GM04504 (cell line): ENCODE measurements at regions not wholly inside any gene's neighbourhood (a gene's known extent, or its start where the extent isn't known, plus 50 kb on each side); places are given as distances from the start of the nearest gene placed in this dataset.
"Not testable (repeated sequence)": the region's sequence is repeated elsewhere in the genome, so short reads cannot be mapped to it uniquely, and the experiment has no call there.

Source experiments
- DNase-seq: peaks from one replicate; pipeline ENCODE4 v3.0.0-alpha.2; 2012; ENCODE audit warnings: low read depth

DNA sequence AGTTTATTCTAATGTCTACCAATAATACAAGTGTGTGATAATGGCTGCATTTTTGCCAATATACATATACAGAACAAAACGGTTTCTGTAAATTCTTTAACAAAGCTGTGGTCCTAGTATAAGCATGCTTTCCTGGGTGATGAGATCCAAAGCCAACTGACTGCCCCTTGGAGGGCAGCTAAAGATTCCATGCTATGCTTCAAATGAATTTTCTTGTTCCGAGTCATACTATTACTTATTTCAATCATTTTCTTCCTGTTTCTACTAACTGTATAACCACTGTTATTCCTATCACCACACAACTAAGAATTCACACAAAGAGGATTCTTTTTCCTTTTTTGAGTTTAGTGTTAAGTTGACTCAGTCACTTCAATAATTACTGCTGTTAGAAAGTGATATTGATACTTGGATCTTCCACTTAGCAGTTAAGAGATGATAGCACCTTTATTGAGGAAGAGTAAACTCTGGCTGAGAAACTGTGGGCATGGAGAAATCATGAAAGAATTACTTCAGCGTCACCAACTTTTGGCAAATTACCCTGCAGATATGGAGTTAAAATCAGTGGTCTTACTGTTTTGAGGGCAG lies 197.5 kb downstream of the ARL4A start:
- no peak for DNase-seq

DNA sequence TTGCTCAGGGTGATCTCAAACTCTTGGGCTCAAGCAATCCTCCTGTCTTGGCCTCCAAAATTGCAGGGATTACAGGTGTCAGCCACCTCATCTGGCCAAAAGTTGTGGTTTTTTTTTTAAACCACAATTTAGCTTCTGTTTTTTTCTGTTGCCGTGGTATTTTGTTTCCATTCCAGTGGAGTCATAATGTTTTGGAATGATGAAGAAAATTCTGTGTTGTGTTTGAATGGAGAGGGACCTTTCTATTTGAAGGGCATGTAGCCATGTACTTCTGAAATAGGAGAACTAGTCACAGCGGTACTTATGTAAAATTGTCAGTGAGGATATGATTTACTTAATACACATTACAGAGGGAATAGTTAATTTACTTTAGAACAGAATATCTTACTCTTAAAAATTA lies 201.3 kb downstream of the ARL4A start:
- DNase-seq: peak; percentile 29

DNA sequence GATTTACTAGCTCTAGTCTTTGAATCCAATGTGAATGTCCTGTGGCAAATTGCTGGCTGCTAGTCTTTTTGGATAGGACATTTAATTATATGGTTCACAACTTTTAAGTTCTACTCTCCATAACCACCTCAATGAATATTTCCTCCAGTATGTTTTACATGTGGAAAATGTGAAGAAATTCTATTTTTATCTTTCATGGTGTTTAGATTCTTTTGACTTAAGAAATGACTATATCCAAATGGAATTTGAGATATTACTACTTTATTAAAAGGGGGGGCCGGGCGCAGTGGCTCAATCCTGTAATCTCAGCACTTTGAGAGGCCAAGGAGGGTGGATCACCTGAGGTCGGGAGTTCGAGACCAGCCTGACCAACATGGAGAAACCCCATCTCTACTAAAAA lies 202.0 kb downstream of the ARL4A start:
- DNase-seq: no peak

DNA sequence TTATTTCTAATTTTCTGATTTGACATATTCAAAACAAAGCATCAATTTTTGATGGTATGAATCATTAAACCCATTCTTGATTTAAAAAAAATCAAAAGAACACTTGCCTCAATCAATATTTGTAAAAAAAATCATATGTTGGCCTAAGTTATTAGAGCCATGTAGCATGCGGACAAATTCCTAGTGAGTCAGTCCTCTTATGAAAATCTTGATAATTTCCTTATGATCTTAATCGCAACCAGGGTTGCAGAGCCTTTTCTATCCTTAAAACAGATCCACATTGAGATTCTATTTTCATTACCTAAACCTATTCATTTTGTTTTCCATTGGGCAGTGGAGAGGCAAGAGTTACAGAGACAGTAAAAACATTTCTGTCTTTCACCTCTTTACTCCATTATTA lies 203.2 kb downstream of the ARL4A start:
- DNase-seq: no peak

DNA sequence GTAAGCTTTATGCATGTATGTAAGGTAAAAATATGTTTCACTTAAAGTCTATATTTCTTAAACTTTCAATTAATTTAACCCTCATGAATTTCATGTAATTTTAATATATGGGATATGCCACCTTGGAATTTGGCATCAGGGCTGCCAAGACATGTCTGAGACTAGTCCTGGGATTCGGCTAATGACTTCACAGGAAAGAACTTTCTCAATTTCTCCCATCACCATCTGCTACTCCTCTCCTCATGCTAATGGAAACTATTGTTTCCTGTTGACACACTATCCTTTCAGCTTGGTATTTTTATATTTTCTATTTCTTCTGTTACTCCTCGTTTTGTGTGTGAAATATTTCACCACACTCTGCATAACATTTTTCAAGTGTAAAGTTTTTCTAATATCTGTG lies 205.9 kb downstream of the ARL4A start:
- peak; percentile 27 for DNase-seq

DNA sequence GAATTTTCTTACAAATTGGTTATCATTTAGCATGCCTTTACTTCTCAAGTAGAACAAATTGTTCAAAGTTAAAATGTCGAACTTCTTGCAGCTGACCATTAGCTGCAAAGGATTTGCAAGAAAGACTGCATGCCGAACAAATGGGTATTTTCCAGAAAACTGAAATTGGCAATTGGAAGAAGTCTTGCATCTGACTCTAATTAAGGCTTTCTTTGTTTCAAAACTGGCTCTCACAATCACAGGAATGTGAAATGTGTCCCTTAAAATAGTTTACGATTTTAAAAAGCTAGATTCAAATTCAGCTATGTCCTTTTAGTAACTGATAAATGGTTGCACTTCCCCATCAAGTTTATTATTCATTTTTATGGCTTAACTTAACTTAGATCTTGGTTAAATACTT lies 207.9 kb downstream of the ARL4A start:
- peak; percentile 30 for DNase-seq

DNA sequence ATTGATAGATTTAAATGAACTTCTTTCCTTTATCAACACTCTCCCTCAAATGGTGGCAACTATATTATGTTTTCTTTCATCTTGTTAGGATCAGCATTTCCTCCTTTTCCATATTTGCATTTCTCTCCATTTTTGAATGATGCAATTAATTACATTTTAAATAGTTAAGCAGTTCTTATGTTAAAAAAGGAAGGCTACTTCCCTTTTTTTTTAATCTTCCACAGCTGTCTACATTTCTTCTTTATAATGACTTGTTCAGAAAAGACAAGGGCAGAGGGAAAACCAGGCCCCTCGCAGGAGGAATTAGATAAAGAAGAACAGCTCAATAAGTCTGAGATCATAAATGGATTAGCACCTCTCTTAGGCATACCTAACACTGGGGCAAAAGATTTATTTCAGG lies 208.9 kb downstream of the ARL4A start:
- no peak for DNase-seq

DNA sequence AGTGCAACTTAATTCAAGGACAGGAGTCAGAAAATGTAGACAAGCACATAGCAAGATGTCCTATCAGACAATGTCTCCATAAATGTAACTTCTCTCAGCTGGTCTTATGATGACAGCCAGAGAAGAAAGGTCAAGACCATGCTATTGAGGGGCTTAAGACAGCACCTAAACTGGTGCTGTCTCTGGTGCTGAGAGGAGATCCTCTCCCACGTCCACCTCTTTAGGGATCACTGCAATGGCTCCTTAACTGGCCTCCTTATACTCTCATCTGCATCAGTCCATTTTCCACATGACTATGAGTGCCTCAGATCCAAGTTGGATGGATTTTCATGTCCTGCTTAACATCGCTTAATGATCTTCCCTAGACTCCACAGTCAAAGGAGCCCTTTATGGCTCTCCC lies 210.6 kb downstream of the ARL4A start:
- no peak for DNase-seq

DNA sequence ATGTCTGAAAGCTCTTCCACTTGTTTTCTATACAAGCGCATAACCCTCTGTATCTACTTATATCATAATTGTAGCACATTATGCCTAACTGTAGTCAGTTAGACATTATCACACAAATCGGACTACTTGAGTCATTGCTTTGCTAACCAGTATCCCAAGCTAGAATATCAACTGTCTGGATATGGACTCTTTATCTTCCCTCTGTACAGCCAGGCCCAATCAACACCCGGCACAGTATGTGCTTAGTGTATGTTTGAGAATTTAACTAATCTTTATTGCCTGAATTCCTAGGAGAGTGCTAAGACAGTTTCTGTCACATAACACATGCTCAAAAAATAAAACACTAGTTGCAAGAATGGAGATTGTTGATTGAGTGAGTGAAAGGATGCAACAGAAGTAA lies 211.2 kb downstream of the ARL4A start:
- no peak for DNase-seq

DNA sequence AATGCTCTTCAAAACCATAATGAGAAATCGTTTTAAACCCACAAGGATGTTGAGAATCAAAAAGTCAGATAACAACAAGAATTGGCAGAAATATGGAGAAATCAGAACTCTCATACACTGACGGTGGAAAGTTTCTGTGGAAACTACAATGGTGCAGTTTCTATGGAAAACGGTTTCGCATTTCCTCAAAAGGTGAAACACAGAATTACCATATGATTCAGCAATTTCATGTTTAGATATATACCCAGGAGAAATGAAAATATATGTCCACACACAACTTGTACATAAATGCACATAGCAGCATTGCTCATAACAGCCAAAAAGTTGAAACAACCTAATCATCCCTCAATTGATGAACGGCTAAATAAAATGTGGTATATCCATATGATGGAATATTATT lies 218.2 kb downstream of the ARL4A start:
- DNase-seq: no peak

DNA sequence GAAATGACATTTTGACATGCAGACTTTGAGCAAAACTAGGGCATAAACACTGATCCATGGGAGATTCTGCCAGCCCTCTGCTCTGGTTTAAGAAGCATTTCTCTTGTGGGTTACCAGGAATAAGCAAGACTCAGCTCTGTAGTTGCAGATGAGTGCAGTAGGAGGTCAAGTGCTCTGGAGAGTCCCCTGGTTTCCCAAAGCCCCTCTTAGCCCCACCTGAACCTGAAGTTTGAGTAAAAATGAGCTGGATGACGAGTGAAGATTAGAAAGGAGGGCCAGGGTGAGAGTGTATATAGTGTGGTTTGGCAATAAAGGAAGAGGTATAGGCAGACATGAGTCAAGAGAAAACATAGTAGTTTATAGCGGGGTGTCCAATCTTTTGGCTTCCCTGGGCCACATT lies 220.3 kb downstream of the ARL4A start:
- no peak for DNase-seq

DNA sequence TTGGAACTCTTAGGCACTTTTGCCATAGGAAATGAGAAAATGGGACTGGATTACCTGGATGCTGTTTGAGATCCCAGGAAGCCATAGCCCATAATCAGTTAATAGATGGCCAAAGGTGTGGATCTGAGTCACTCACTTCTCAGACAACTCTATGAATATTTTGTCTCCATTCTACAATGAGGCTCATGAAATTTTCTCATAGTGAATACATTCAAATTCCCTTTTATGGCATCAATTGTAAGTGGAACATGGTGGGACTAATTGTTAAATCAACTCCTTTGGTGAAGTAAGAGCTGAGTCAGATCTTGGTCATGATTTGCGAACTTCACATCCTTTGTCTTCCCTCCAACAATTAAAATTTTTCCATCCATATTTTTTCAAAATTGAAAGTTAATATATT lies 222.1 kb downstream of the ARL4A start:
- no peak for DNase-seq

DNA sequence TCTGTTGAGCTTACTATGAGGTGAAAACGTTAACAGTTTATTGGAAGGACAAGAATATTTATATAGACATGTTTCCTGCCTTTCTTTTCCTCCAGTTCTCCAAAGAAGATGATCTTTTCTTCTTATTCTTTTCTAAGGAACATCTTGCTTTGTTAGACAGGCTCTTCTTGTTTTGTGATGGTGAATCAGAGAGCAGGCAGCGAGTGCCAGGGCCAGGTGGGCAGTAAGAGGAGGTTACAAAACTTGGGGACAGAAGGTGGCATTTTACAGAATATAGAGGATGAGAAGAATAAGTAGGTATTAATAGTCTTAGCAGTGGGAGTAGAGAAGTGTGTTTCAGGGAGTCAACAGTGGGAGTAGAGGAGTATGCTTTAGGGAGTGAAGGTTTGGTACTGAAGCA lies 223.6 kb downstream of the ARL4A start:
- no peak for DNase-seq

DNA sequence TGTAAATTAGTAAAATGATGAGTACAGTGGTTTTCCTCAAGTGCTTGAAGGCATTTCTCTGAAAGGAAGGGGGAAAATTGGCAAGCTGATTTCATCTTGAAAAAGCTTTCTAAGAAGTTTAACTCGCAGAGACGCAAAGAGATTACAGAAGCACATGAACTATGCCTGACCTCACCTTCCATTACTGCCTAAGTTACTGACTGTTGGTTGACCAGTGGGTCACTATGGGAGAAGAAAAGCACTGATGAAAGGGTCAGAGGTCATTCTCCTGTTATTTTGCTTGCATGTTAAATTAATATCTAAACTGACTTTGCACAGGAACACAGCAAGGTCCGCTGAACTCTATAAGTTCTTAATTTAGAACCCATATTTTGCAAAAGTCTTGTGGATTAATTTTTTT lies 225.6 kb downstream of the ARL4A start:
- no peak for DNase-seq

DNA sequence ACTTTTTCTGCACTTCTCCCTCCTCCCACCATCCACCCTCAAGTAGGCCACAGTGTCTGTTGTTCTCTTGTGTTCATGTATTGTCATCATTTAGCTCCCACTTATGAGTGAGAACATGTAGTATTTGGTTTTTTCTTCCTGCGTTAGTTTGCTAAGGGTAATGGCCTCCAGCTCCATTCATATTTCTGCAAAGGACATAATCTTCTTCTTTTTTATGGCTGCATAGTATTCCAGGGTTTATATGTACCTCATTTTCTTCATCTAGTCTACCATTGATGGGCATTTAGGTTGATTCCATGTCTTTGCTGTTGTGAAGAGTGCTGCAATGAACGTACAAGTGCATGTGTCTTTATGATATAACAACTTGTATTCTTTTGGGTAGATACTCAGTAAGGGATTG lies 230.4 kb downstream of the ARL4A start:
- no peak for DNase-seq

DNA sequence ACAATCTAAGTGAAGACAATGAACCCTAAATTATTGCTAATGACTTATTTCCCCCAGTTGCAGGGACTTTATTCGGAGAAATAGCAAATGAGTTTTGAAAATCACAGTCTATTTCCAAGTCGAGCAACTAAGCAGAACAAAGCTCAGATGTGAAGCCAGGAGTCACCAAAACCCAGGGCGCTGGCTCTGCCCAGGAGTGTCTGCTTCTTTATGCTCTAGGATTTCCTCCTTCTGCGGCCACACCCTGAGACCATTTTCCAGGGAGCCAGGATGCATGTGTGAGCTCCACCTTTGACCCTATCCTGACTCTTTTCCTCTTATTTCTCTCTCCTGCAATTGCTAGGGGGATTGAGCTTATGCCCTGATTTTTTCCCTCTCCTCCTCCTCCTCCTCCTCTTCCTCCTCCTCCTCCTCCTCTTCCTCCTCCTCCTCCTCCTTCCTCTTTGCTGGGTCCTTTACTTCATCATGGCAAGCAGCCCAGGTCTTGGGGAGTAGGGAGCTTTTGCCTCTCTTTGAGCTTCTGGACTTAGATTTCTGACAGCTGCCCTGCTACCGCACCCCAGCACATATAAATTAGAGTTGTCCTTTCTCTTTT lies 234.4 kb downstream of the ARL4A start:
- DNase-seq: no peak

DNA sequence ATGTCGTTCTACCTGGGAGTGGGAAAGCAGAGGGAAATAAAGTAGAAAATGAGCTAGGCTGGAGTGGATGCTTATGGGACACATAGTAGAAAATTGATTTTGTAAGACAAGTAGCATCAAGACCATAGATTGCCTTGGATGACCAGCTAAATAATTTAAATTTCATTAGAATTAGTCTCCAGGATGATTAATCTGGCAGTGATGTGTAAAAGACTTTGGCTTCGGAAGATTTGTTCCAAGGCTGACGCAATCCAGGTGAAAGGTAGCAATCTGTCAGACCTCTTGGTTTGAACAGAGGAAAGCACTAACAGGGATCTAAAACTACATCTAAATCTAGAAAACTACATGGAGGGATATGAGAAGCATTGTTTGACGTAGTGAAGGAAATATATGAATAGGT lies 236.5 kb downstream of the ARL4A start:
- no peak for DNase-seq

DNA sequence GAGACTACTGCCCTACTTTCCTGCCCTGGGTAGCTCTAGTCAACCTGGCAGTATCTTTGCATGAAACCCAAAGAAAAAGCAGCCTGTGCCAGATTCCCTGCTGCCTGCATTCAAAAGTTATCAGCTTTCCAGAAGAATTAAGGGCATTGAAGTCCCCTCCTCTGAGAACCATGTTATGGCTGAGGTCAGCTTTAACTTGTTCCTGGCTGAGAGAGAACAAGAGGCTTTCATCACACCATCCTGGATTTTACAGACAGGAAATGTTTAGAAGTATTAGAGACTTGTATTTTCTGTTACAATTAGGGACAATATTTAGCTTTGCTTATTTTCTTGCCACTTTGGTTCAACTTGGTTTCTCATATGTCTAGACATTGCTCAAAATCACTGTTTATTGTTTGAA lies 238.8 kb downstream of the ARL4A start:
- DNase-seq: no peak

DNA sequence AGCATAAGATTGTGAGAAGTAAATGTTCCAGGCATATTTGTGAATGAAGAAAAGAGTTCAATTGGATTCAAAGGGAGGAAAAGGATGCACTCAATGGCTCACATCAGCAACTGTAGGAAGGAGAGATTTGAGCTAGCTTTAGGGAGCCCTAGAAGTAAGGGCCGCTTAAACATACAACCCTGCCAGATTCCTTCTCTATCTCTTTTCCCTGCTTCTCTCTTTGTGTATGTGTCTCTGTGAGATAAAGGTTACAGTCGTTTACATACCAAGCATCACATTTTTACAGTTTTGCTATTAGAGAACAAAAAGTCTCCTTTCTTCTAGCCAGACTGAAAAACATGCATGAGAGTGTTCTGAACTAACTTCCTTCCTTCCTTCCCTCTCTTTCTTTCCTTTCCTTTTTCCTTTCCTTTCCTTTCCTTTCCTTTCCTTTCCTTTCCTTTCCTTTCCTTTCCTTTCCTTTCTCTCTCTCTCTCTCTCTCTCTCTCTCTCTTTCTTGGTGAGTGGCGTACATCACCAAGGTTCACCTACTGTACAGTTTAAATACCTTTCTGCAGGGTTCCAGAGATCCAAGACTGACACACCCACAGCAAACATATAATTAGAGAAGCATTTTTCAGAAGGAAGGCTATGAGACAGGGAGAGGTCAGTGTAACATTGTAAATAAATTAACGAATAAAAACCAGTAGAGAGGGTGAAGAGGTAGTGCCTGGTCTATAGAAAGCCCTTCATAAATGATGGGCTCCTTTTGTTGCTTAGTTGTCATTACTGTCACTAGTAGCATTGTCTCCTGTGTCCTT lies 240.4 kb downstream of the ARL4A start:
- DNase-seq: no peak

DNA sequence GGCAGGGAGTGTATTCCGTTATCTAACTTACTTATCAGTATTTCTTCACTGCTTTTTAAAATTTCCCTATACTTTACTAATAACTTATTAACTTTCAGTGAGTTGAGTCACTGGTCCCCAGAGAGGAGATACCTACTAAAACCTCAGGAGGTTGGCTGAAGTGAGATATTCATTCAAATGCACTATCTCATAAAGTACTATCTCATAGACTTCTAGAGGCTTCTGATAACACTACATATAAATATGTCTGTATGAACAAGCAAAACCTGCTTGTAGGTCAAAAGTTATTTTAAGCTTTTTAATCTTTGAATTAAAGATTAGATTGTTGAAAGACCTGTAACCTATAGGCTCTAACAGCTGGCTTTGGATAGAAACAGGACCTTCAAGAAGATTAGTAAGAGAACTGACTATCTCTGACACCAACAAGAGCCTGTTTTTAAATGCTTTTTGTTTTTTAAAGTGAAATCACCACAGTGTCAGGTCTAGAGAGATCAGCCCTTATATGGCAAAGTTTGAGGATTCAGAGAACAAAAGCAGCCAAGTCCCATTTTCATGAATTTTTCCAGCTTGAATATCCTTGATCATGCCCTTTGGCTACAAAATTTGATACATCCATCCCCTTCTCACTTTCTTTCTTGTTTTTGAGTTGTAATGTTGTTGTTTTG lies 242.2 kb downstream of the ARL4A start:
- DNase-seq: no peak

DNA sequence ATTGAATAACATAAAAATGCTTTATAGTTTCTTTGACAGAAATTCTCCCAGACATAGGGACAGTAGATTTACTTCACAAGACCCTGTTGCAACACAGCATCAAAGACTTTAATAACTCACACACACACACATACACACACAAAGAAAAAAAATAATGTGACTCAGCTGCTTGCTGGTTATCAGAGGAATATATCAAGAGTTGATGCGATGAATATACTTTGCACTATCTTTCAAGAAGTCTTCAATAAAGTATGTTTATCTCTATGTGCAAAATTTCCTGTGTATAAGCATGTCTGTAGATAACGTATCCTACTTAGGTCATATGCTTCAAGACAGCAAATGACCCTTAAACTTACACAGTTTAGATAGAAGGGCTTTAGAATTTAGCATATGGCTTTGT lies 243.1 kb downstream of the ARL4A start:
- DNase-seq: no peak

DNA sequence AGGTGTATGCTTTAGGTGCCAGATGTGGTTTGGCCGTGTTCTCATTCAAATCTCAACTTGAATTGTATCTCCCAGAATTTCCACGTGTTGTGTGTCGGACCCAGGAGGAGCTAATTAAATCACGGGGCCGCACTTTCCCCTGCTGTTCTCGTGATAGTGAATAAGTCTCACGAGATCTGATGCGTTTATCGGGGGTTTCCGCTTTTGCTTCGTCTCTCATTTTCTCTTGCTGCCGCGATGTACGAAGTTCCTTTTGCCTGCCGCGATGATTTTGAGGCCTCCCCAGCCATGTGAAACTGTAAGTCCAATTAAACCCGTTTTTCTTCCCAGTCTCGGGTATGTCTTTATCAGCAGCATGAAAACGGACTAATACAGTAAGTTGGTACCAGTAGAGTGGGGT lies 244.0 kb downstream of the ARL4A start:
- DNase-seq: not testable (repeated sequence)

DNA sequence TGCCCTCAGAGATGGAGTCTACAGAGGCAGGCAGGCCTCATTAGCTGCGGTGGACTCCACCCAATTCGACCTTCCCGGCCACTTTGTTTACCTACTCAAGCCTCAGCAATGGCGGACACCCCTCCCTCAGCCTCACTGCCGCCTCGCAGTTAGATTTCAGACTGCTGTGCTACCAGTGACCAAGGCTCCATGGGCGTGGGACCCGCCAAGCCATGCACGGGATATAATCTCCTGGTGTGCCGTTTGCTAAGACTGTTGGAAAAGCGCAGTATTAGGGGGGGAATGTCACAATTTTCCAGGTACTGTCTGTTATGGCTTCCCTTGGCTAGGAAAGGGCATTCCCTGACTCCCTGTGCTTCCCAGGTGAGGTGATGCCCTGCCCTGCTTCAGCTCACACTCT lies 252.3 kb downstream of the ARL4A start:
- DNase-seq: no peak
